ENCODE measurements at regions not wholly inside any gene's neighbourhood (a gene's known extent, or its start where the extent isn't known, plus 50 kb on each side); places are given as distances from the start of the nearest gene placed in this dataset.

DNA sequence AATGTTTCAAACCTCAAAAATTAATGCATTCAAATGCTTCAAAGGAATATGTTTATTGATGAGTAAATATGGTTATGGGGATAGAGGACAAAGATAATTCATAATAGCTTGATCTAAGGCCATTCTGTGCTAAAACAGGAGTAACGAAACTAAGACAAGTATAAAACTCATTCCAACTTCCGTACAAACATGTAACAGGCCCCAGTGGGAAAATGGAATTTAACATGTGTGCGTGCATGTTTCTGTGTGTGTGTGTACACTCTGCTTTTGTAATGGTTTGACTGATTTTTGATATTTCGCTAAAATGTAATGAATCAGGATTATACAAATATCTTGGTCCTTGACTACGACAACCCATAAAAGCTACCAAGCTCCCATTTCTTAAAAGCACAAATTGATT is 91.0 kb downstream of the KLF12 start:
- DNase-seq (ENCODE audit: low read depth) = no peak

DNA sequence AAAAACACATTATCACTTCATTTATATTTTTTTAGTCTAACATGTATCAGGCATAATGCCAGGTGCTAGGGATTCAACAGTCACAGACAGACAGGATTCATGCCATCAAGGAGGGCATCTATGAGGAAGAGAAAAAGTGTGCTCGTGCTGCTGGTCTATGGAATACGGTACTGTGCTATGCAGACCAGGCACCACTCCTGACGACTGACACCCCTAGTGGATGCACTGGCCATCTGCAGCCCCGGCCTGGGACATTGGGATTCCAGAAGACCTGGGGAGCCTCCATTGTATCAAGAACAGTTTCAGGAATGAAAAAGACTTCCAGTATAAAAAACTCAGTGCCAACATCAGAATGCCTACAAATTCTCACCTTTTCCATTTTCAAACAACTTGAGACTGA is 94.0 kb downstream of the KLF12 start:
- DNase-seq (ENCODE audit: low read depth) = no peak

DNA sequence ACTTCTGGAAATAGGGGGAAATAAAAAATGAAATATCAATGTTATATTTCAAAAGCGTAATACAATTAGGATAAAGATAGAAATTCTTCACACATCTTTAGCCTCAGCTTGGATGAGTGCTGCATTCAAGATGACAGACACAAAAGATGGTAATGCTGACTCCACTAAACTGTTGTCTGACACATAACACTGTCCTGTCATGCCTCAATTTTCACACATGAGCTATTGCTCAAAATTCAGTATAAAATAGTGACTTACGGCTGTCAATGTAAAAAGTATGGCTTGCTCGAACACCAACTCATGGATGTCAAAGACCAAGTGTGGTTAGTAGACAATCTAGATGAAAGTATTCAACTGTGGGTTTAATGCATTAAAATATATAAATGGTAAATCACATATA is 94.5 kb downstream of the KLF12 start:
- DNase-seq (ENCODE audit: low read depth) = no peak

DNA sequence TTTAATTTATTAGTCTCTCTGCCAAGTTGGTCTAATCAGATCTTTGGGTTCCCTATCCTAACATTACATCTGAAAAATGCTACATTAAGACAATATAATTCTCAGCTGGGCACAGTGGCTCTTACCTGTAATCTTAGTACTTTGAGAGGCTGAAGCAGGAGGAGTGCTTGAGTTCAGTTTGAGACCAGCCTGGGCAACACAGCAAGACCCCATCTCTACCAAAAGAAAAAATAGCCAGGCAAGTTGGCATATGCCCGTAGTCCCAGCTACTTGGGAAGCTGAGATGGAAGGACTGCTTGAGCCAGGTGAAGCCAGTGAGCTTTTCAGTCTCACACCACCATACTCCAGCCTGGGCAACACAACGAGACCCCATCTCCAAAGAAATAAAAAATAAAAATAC is 95.0 kb downstream of the KLF12 start:
- DNase-seq (ENCODE audit: low read depth) = no peak

DNA sequence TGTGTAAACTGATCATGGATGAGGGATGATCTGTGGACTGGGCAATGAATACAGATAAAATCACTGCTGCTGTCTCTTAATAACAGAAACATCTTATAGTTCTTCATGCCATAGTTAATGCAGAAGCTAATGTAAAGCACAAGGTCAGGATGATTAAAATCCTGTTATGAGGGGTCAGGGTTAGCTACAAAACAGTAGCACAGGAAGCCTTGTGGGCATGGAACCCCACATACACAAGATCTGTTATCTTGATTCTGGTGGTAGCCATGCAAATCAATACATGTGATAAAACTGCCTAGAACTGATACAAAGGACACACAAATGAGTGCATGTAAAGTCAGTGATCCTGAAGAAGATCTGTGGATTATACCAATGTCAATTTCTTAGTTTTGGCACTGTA is 96.4 kb downstream of the KLF12 start:
- DNase-seq (ENCODE audit: low read depth) = no peak

DNA sequence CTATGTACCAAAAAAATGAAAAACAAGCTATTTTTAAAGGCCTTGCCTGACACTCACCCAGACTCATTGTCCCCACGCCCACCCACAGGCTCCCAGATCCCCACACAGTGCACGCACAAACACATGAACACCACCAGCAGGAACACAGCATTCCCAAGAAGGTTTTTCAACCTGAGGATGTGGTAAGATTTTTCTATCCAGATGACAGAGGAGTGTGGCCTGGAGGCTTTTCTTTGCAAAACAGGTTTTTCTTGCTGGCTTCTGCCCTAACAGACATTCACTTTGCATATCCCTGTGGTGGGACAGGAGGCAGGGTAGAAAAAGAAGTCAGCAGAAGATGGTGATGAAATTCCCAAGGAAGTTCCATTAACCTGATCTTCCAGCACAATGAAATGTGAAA is 97.8 kb downstream of the KLF12 start:
- DNase-seq (ENCODE audit: low read depth) = no peak

DNA sequence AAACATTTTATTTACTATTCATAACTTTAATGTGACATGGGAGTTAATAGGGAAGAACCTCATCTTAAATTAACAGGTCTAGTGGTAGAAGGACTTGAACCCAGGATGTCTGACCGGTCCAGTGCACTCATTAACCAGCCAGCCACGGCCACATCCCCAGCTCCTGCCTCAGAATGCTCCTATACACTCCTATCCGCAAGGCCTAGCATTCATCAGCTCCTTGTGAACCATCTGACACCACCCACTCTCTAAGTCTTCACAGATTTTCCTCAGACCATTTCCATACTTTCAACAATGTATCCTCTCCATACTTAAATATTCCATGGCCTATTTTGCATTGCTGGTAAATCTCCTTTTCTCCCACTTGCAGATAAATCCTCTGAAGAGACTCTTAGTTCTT is 98.3 kb downstream of the KLF12 start:
- no peak for DNase-seq (ENCODE audit: low read depth)

DNA sequence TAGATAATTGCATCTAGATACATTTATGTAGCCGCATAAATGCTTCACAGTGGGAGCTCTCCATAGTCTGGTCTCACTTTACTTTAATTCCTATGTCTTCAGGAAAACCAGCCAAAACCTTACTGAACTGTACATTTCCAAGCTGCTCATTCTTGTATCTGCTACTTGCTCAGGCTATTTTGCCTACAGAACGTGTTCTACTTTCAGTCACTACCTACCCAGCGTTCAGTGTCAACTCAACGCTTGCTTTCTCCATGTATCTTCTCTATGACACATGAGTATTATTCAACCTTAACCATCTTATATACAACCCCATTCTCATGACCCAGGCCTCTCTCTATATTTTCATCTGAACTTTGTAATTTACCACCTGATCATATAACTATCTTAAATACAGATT is 101.9 kb downstream of the KLF12 start:
- DNase-seq (ENCODE audit: low read depth) = no peak

DNA sequence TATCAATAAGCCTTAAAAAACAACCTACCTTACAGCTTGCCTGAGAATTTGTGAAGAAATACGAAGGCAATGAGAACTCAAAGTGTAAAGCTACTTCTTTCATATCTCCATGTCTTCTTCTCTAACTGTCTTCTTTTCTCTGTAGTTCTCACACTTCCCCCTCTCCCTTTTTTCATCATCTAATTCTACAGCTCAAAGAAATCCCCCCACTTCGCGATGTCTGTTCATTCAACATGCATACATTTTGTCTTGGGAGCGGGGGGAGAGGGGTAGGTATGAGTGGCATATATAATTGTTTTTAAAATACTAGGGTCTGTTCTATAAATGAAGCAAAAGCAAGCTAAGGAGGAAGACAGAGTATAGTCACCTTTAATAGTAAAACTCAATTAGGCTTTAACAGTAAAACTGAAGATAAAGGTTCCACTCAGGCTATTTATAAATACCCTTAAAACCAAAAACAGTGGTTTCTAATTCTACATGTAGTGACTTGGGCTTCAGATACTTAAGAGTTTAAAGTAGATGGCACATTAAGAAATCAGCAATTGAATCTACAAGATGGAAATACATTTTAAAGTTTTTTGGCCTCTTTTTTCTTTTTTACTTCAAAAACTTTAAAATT is 106.9 kb downstream of the KLF12 start:
- no peak for DNase-seq (ENCODE audit: low read depth)

DNA sequence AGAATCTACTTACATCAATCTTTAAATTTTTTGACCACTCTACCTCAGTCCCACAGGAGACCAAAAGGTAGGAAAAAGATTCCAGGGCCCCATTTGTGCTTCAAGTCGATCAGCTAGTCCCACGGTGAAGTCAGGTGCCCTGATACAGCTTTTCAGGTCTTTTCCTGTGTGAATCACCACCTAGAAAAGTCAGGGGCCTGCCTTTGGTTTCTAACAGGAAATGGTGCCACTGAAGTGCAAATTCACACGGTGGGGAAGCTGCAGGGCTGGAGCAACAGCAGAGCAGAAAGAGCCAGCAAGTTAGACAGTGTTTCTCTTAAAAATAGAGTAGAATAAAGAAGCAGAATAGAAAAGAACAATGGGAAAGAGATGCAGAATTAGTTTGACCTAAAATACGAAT is 107.5 kb downstream of the KLF12 start:
- peak; percentile 60 for DNase-seq (ENCODE audit: low read depth)

DNA sequence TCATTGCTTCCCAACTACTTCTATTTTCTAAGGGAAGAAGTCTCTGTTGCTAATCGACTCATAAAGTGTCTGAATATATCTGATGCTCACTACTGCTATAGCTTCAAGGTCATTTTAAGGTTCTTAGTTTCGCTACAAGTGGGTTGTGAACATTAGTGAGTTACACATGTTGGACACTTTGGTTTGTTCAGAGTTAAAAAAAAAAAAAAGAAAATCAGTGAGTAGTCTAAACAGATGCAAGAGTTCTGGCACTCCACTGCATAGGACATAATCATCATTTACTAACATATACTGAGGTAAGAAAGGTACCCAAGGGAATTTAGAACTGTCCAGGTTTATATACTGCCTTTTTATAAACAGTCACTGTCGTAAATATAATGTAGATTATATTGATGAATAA is 108.8 kb downstream of the KLF12 start:
- no peak for DNase-seq (ENCODE audit: low read depth)

DNA sequence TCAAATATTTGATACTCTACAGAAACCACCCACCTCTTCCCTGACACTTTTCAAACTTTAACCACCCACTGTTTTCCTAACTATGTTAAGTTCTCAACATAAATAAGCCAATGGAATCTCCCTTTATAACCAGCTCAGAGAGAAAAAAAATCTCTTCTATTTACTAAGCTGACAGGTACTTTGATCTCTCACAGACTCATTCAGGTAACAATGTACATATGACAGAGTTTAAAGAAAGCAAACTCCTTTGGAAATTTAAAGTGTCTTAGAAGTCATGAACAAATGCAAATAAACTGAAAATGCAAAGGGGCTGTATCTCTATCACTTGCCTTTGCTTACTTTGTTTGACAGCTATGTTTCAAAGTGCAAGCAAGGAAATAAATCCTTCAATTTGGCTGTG is 109.3 kb downstream of the KLF12 start:
- DNase-seq (ENCODE audit: low read depth) = no peak

DNA sequence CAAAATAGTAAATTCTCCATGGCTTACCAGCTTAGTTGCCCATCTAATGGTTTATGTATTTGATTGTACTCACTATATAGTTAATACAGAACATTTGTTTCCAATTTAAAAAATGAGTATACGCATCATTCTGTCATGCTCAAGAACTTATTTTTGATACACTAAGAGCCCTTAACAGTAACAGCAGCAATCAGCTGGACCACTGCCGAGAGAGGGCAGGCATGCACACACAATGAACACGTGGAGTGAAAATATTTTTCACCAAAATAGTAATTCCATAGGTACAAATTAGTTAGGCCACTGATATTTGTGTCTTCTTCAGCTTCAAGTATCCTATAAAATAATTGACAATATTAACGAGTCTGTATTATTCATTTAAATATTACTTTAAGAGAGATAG is 109.9 kb downstream of the KLF12 start:
- DNase-seq (ENCODE audit: low read depth) = no peak

DNA sequence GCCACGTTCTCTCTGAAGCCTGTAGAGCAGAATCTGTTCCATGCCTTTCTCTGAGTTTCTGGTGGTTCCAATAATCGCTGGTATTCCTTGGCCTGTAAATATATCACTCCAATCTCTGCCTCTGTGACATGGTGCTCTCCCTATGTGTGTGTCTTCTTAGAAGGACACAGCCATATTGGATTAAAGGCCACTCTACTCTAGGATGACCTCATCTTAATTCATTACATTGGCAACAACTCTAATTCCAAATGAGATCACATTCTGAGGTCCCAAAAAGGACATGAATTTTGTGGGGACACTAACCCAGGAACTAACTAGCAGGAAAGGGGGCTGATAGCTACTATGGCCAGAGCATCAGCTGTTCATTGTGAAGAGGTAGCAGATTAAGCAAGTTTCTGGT is 110.7 kb downstream of the KLF12 start:
- DNase-seq (ENCODE audit: low read depth) = no peak

DNA sequence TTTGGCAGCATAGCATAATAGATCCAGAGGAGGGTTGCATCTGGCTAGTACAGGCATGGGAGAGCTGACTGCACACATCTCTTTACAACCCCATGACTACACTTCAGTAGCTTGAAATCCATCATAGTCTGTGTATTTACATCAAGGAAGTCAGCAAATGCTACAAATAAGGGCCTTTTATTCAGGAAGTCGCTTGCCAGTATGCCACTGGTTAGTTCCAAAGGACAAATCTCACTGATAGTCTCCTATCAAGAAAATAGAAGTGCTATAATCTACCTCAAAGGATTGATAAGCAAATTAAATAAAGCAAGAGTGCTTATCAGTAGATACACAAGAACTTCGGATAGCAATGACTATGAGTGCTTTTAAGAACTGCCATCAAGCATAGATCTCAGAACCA is 112.7 kb downstream of the KLF12 start:
- DNase-seq (ENCODE audit: low read depth) = no peak

DNA sequence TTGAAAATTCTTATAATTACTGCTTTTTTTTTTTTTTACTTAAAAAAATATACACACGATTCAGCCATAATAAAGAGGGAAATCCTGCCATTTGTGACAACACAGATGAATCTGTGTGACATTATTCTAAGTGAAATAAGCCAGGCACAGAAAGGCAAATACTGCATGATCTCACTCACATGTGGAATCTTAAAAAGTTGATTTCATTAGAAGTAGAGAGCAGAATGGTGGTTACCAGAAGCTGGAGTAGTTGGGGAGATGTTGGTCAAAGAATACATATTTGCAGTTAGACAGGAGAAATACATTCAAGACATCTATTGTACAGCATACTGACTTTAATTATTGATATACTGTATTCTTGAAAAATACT is 116.2 kb downstream of the KLF12 start:
- DNase-seq (ENCODE audit: low read depth) = no peak

DNA sequence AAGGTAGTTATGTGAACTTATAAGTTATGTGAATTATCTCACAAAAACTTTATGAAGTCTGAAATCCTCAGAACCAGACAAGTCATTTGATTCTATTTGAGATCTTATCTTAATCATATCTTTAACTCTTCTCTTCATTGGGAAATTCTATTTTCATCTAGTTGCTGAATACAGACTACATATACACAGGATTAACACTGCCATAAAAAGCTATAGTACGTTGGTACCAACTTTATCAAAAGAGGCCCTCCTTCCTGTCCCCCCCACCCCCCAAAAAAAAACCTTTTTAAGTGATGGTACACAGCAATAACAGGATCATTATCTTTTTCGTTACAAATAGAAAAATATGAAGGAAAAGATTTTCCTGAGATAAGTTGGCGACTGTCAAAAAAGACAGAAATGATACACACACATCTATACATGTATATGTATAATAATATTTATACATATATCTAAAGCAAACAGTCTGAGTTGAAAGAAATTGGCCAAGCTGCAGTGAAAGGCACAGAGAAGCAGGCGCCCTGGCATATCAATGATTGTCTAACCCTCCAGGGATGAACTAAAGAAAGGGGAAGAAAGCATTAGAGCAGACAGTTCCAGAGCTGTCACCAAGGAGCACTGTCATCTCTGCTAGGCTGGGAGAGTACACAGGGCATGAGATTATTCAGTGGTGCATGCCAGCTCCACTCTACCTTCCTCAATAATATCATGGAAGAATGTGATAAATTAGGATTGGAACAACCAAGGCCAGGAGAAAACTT is 116.7 kb downstream of the KLF12 start:
- DNase-seq (ENCODE audit: low read depth) = no peak

DNA sequence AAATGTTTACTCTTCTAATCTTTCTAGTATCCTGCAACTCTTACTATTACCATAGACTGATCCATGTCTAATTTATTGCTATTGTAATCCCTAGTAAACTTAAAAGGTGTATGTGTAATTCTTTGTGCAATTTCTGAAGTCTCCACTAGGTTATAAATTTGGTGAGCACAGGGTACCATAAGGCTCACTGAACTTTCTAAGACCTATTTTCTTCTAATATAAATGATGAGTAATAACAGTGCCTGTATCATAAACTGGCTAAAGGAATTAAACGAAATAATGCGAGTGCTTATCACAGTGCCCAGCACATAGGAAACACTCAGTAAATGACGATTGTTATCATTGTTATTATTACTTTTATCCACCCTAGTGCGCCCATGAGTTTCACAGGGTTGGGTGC is 119.1 kb downstream of the KLF12 start:
- DNase-seq (ENCODE audit: low read depth) = no peak

DNA sequence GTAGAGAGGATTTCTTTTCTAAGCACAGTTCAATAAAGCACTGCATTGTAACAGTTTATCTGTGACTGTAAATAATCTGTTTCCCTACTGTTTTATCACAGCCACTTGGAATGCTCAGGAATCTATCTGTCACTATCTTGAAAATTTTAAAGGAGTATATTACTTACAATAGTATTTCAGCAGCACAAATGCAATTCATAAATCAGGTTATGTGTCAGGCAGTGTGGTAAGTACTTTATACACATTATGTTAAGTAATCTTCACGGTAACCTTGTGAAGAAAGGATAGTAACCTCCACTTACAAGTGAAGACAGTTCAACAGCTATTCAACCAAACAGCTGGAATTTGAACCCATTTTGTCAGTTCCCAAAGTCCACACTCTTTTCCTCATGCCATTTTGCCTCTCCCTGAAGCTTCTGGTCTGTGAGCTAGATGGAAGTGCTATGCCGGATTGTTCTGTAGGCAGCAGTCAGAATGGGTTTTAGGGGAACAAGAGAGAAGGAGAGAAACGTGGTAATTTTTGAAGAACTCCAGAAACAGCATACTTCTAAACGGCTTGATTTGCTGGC is 125.0 kb downstream of the KLF12 start:
- no peak for DNase-seq (ENCODE audit: low read depth)

DNA sequence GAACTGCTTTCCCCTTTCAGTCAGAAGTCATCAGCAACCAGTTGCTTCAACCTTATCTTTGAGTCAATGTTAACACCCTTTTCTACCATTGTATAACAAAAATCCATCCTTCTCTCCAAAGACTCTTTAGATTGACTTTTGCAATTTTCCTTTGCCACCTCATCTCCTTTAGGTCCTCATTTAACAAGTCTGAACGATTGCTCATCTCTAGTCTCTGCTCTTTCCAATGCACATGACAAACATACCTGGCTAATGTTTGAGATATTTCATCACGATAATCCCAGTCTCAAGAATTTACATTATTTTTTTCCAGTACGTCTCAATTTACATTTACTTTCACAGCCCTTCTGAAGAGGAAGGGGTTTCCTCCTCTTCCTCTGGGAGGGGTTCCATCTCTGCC is 127.5 kb downstream of the KLF12 start:
- DNase-seq (ENCODE audit: low read depth) = no peak

DNA sequence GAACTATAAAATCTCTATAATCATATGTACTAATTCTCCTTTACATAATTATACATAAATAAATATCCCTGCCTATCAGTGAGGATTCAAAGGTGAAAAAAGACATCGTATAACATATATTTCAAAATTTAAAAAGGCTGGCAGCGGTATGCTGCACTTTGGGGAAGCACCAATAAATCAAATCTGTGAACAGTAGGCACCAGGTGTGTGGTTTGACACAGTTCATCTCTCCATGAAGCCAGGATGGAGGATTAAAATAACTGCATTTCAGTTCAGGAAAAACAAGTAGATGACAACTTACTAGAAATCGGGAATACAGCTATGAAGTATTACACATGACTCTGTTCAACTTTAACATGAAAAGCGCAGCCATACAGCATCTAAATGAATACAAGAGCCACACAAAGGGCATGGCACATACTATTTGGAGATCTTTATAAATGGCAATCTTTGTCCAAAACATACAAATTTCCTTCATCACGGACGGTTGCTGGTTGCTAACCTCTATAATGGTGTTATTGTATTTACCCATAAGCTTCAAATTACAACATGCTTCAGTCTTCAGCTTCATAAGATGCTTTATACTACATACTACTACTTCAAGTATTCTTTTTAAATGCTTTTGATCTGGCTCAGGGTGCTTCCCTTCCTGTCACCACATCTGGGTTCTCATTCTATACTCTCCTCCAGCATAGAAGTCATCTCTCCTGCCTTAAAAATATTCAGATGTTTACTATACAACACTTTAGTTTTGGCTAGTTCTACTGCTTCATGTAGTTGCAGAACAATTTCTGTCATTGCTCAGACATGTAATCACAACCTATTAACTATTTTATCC is 128.7 kb downstream of the KLF12 start:
- DNase-seq (ENCODE audit: low read depth) = no peak

DNA sequence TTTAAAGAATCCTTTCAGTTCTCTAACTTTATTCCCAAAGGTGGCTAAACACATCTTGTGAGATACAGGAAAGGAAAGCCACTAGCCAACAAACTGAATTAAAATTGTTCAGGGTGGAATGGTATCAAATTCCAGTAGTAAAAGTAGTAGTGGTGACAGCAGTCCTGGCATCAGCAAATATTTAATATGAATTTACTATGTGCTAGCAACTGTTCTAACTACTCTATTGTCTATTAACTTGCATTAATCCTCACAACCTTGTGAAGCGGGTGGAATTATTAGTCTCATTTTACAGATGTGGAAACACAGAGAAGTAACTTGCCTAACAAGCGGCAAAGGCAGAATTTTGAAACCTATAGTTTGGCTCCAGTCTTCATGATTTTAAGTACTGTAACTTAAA is 130.1 kb downstream of the KLF12 start:
- DNase-seq (ENCODE audit: low read depth) = no peak

DNA sequence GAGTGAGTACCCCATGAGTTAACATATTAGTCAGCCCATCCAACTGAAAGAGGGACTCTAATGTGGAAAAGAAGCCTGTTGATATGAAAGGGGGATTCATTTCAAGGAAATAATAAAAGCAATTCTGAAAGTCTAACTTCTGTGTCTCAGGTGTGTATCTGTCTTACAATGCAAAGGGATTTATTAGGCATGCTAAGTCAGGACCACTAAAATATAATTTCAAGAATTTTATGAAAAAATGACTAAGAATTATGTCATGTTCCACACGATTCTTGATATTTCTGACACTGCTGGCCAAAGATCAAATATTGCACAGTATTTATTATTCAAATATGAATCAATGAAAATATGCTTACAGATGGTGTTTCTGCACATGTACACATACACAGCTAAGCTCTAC is 130.8 kb downstream of the KLF12 start:
- no peak for DNase-seq (ENCODE audit: low read depth)
